K562 (cell line): ENCODE measurements at regions not wholly inside any gene's neighbourhood (a gene's known extent, or its start where the extent isn't known, plus 50 kb on each side); places are given as distances from the start of the nearest gene placed in this dataset.

ENCODE experiments used
- ATAC-seq: fragments of 200-7000 bp; cut with Tn5 transposase; 3 replicates; pipeline ENCODE4 v1.9.1; 2020; ENCODE audit warnings: moderate library complexity
- BruUV-seq: library from RNA; stranded (reverse); fragments of 400-500 nt; replicated peaks from 2 replicates; lab custom pipeline; 2021; lab: Mats Ljungman, UMichigan
- CTCF ChIA-PET: fragments of 300-600 bp; formaldehyde crosslinking; extraction: SDS; loops from one replicate; lab custom pipeline; 2021; ENCODE audit warnings: low intra/inter-chr PET ratio; lab: Yijun Ruan, JAX
- POLR2A ChIA-PET: fragments of 300-600, 350-650 bp; sonication (Branson Sonifier 250); formaldehyde crosslinking; extraction: SDS; loops from one replicate; lab custom pipeline; 2021; ENCODE audit warnings: antibody characterized with exemption, inconsistent platforms; lab: Yijun Ruan, JAX
- DNase-seq, 4 experiments: peaks; one replicate each; pipeline versions ENCODE4 v3.0.0 to v3.0.0-alpha.2; 2011 to 2018; ENCODE audit warnings: low spot score in 3 of 4, mixed read lengths in 3 of 4; ENCODE audit errors: extremely low read depth in 1 of 4
- FAIRE-seq: peaks from 2 replicates; lab custom pipeline; 2011; peaks lifted over from hg19 to GRCh38; lab: Jason Lieb, UNC
- H2AFZ ChIP-seq: 2 replicates; pipeline ENCODE4 v1.6.0; 2011; ENCODE audit warnings: low read depth, low read length, control low read depth, inconsistent platforms
- H3K27ac ChIP-seq: fragments of 200-600 bp; 3 replicates; pipeline ENCODE4 v1.8.0; 2011; ENCODE audit warnings: low read depth, mild to moderate bottlenecking, control low read depth, inconsistent platforms, low read length, moderate library complexity, mixed read lengths; ENCODE audit errors: extremely low read depth
- H3K27me3 ChIP-seq, 2 experiments: fragments of 300-600 bp in 1 of 2; 2 replicates in 1 of 2; 3 replicates in 1 of 2; pipeline versions ENCODE4 v1.6.0 to v1.8.0; 2011; ENCODE audit warnings: inconsistent platforms in 2 of 2, low read length in 2 of 2, mild to moderate bottlenecking in 1 of 2, mixed read lengths in 1 of 2, moderate library complexity in 1 of 2; ENCODE audit not compliant: control insufficient read depth in 2 of 2, insufficient read depth in 2 of 2
- H3K36me3 ChIP-seq: fragments of 300-600 bp; 3 replicates; pipeline ENCODE4 v1.8.0; 2011; ENCODE audit warnings: mild to moderate bottlenecking, low read length, inconsistent platforms; ENCODE audit not compliant: control insufficient read depth, insufficient read depth
- H3K4me1 ChIP-seq, 2 experiments: fragments of 200-600 bp in 1 of 2; replicated peaks in 1 of 2; 2 replicates in 1 of 2; 3 replicates in 1 of 2; pipeline versions ENCODE4 v1.5.1 to v1.8.0; 2011; ENCODE audit warnings: inconsistent platforms in 2 of 2, low read length in 2 of 2, mild to moderate bottlenecking in 1 of 2, mixed read lengths in 1 of 2, moderate library complexity in 1 of 2; ENCODE audit not compliant: control insufficient read depth in 2 of 2, insufficient read depth in 2 of 2
- H3K4me2 ChIP-seq: 2 replicates; pipeline ENCODE4 v1.6.1; 2011; ENCODE audit warnings: low read length, control low read depth, inconsistent platforms, mixed read lengths; ENCODE audit not compliant: insufficient read depth
- H3K4me3 ChIP-seq: fragments of 200-600 bp; sonication (generic), shearing (Covaris generic); 2 replicates; pipeline ENCODE4 v1.5.1; 2016; ENCODE audit warnings: control low read depth, inconsistent platforms
- H3K79me2 ChIP-seq: fragments of 200-600 bp; 3 replicates; pipeline ENCODE4 v1.8.0; 2011; ENCODE audit warnings: low read length, inconsistent platforms; ENCODE audit not compliant: control insufficient read depth, insufficient read depth
- H3K9ac ChIP-seq, 2 experiments: 2 replicates each; pipeline versions ENCODE4 v1.6.0 to v1.6.1; 2011; ENCODE audit warnings: low read depth in 2 of 2, low read length in 2 of 2, control low read depth in 1 of 2, inconsistent platforms in 1 of 2, mild to moderate bottlenecking in 1 of 2, mixed read lengths in 1 of 2; ENCODE audit not compliant: insufficient read depth in 1 of 2
- H3K9me1 ChIP-seq: one replicate; pipeline ENCODE4 v1.6.0; 2011; ENCODE audit warnings: inconsistent platforms, mild to moderate bottlenecking, low read length, moderate library complexity; ENCODE audit not compliant: control insufficient read depth, insufficient read depth
- H3K9me3 ChIP-seq: replicated peaks from 2 replicates; pipeline ENCODE4 v1.5.1; 2011; ENCODE audit warnings: low read depth, low read length, inconsistent platforms; ENCODE audit not compliant: control insufficient read depth, insufficient read depth
- H4K20me1 ChIP-seq: replicated peaks from 2 replicates; pipeline ENCODE4 v1.6.1; 2011; ENCODE audit warnings: low read length, inconsistent platforms, mixed read lengths; ENCODE audit not compliant: control insufficient read depth, insufficient read depth
- ARID2 ChIP-seq: fragments of 450-650 bp; IDR thresholded peaks from 2 replicates; pipeline ENCODE4 v1.6.1; 2017; ENCODE audit warnings: antibody characterized with exemption, mild to moderate bottlenecking
- ARID4B ChIP-seq: sonication (generic); formaldehyde crosslinking; IDR thresholded peaks from 2 replicates; pipeline ENCODE4 v1.8.0; 2022; ENCODE audit warnings: mild to moderate bottlenecking, missing genetic modification reagents
- BRD4 ChIP-seq: fragments of 200-600 bp; sonication (generic); IDR thresholded peaks from 2 replicates; pipeline ENCODE4 v1.6.1; 2017; ENCODE audit warnings: inconsistent platforms
- BRD9 ChIP-seq: fragments of 450-650 bp; IDR thresholded peaks from 2 replicates; pipeline ENCODE4 v1.6.1; 2018; ENCODE audit warnings: low read depth; ENCODE audit not compliant: partially characterized antibody
- FOXP4 ChIP-seq: sonication (generic); formaldehyde crosslinking; IDR thresholded peaks from 2 replicates; pipeline ENCODE4 v1.8.0; 2022; ENCODE audit warnings: mild to moderate bottlenecking, missing genetic modification reagents, borderline replicate concordance
- HEY1 ChIP-seq: fragments of 250-450 bp; sonication (Bioruptor Pico); IDR thresholded peaks from 2 replicates; pipeline ENCODE4 v1.5.0; 2020; ENCODE audit warnings: mild to moderate bottlenecking, moderate library complexity, borderline replicate concordance
- HNRNPL ChIP-seq: fragments of 200-400 bp; formaldehyde crosslinking; IDR thresholded peaks from 2 replicates; pipeline ENCODE4 v1.6.1; 2017; ENCODE audit warnings: low read depth, mild to moderate bottlenecking, low read length
- LCOR ChIP-seq: sonication (generic); formaldehyde crosslinking; IDR thresholded peaks from 2 replicates; pipeline ENCODE4 v1.8.0; 2022; ENCODE audit warnings: mild to moderate bottlenecking, missing genetic modification reagents
- PHF20 ChIP-seq: fragments of 450-650 bp; IDR thresholded peaks from 2 replicates; pipeline ENCODE4 v1.6.1; 2018; ENCODE audit not compliant: partially characterized antibody
- SRSF7 ChIP-seq: fragments of 200-400 bp; formaldehyde crosslinking; optimal IDR thresholded peaks from 2 replicates; pipeline ENCODE3; 2017; ENCODE audit warnings: mild to moderate bottlenecking, low read depth, low read length
- TARDBP ChIP-seq: fragments of 450-650 bp; IDR thresholded peaks from 2 replicates; pipeline ENCODE4 v1.6.1; 2016
- ZFP1 ChIP-seq: fragments of 450-650 bp; formaldehyde crosslinking; IDR thresholded peaks from 2 replicates; pipeline ENCODE4 v1.4.0; 2020; ENCODE audit warnings: mild to moderate bottlenecking, mixed read lengths
- ZNF124 ChIP-seq: sonication (generic); formaldehyde crosslinking; IDR thresholded peaks from 2 replicates; pipeline ENCODE4 v1.8.1; 2022; ENCODE audit warnings: missing genetic modification reagents
- ZNF133 ChIP-seq: fragments of 250-450 bp; sonication (Bioruptor Pico); IDR thresholded peaks from 2 replicates; pipeline ENCODE4 v1.4.0; 2020; ENCODE audit warnings: mild to moderate bottlenecking
- ZNF41 ChIP-seq: fragments of 250-450 bp; sonication (Bioruptor Pico); conservative IDR thresholded peaks from 2 replicates; pipeline ENCODE4 v1.4.0; 2020; ENCODE audit warnings: mild to moderate bottlenecking
- WGBS: fragments of 100-300 bp; shearing (Covaris generic); methylation state at CpG from one replicate; pipeline ENCODE4 v1.1.6; 2016; ENCODE audit warnings: low coverage, mixed read lengths; ENCODE audit not compliant: insufficient coverage; ENCODE audit errors: missing lambda C conversion rate; 5-methylcytosine and 5-hydroxymethylcytosine counted together
- in situ Hi-C: fragments of 300-500 bp; cut with MboI; formaldehyde crosslinking; loops from 4 replicates; pipeline ENCODE4 v1.15.0; 2018; ENCODE audit warnings: inconsistent platforms, mixed read lengths
- intact Hi-C: fragments of 100-400 bp; cut with micrococcal nuclease; formaldehyde crosslinking; loops from 2 replicates; pipeline ENCODE4 v1.14.2; 2022
- TF ChIP-seq, protein P1 (sequence below), 3 experiments: IDR thresholded peaks in 2 of 3; conservative IDR thresholded peaks in 1 of 3; 2 replicates each; pipeline ENCODE4 v1.5.1; 2011 to 2012; ENCODE audit warnings: low read length in 3 of 3, mild to moderate bottlenecking in 3 of 3, control low read depth in 2 of 3, improper control_type of control experiment in 1 of 3, inconsistent platforms in 1 of 3, low read depth in 1 of 3, mixed read lengths in 1 of 3, moderate library complexity in 1 of 3; ENCODE audit not compliant: insufficient read depth in 2 of 3

GRCh38 chr18:78549971-78550370 is 429.6 kb upstream of the SALL3 start:
- no peaks in the 10 kb centered on the region for H3K27me3 ChIP-seq
- FAIRE-seq (no peak), DNase-seq (no peak), ATAC-seq (no peak)
- H2AFZ ChIP-seq, result no peak overlapping the region
- no TSS peak for BruUV-seq
- no peaks in the 10 kb centered on the region for H3K36me3 ChIP-seq
- H3K27ac ChIP-seq, result no peak overlapping the region
- H3K9me1 ChIP-seq, result no peaks in the 10 kb centered on the region
- ChIA-PET CTCF (no interaction called here), POLR2A (no interaction called here)
- H3K4me2 ChIP-seq, result no peak overlapping the region
- H3K9ac ChIP-seq, result no peak overlapping the region
- 0% methylated on average over 5 of the region's 8 CpGs for WGBS
- H3K79me2 ChIP-seq, result no peaks in the 10 kb centered on the region
- H3K9me3 ChIP-seq, result no peaks in the 10 kb centered on the region
- H3K4me1 ChIP-seq, result no peaks in the 10 kb centered on the region; a peak in 1 of 5 replicates
- in situ Hi-C loops (no loop called here), intact Hi-C loops (no loop called here)
- H4K20me1 ChIP-seq, result no peaks in the 10 kb centered on the region
- no peak overlapping the region for H3K4me3 ChIP-seq
- TF ChIP-seq ZFP1 (no peak), LCOR (no peak), HNRNPL (no peak), FOXP4 (CRISPR knock-in tag) (no peak), TARDBP (no peak), BRD9 (no peak), ZNF133 (CRISPR knock-in tag) (no peak), HEY1 (no peak), PHF20 (no peak), SRSF7 (no peak), ARID2 (no peak), ARID4B (CRISPR knock-in tag) (no peak), BRD4 (no peak), ZNF124 (CRISPR knock-in tag) (no peak), ZNF41 (CRISPR knock-in tag) (no peak)
- TF ChIP-seq, protein P1, sequence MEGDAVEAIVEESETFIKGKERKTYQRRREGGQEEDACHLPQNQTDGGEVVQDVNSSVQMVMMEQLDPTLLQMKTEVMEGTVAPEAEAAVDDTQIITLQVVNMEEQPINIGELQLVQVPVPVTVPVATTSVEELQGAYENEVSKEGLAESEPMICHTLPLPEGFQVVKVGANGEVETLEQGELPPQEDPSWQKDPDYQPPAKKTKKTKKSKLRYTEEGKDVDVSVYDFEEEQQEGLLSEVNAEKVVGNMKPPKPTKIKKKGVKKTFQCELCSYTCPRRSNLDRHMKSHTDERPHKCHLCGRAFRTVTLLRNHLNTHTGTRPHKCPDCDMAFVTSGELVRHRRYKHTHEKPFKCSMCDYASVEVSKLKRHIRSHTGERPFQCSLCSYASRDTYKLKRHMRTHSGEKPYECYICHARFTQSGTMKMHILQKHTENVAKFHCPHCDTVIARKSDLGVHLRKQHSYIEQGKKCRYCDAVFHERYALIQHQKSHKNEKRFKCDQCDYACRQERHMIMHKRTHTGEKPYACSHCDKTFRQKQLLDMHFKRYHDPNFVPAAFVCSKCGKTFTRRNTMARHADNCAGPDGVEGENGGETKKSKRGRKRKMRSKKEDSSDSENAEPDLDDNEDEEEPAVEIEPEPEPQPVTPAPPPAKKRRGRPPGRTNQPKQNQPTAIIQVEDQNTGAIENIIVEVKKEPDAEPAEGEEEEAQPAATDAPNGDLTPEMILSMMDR (IDR thresholded peaks at IDR 0.05 in 2 of 3, conservative IDR thresholded peaks at IDR 0.05 in 1 of 3; ENCODE audit: insufficient read depth in 2 of 3, low read depth in 1 of 3, low read length in 3 of 3), result no peak
